LNCAP (cell line): ENCODE measurements at regions not wholly inside any gene's neighbourhood (a gene's known extent, or its start where the extent isn't known, plus 50 kb on each side); places are given as distances from the start of the nearest gene placed in this dataset.

Experiments
- TF ChIP-seq, protein P1 (sequence below): fragments of 450-650 bp; IDR thresholded peaks from 2 replicates; pipeline ENCODE4 v1.5.1; 2017; ENCODE audit warnings: mild to moderate bottlenecking

DNA sequence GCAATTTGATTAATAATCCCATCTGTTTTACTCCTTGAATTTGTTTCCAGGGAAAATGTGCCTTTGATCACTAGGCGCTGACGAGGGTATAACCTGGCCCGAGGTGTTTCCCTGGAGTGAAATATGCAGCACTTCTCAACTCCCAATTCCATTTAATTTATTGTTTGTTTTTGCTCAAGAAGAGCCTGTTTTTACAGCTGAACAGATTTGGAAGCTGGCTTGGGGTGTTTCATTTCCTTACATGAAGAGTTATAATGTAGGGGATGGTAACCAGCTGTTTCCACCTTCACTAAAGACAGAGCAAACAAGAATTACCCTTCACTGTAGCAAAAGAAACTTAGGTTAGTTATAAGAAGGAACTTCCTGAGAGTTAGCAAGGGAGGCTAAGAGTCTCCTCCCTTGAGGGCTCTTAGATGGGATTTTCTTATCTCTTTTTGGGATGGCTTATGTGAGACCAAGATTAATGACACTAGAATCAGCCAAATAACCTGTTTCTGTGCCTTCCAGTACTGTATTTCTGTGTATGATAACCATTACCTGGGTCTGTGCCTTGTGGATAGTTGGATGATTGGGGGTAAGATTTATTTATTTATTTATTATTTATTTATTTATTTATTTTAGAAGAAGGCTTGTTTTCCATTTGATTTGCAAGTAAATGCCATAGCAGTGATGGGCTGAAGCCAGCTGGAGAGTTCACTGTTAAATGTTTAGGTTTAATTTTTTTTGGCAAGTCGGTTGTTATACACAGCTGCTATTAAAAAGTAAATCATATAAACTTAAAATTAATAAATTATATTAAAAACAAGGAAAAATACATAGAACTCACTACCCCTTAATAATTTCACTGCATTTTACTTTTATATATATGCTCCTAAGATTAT lies 162.2 kb upstream of the BMP2 start:
- TF ChIP-seq, protein P1, sequence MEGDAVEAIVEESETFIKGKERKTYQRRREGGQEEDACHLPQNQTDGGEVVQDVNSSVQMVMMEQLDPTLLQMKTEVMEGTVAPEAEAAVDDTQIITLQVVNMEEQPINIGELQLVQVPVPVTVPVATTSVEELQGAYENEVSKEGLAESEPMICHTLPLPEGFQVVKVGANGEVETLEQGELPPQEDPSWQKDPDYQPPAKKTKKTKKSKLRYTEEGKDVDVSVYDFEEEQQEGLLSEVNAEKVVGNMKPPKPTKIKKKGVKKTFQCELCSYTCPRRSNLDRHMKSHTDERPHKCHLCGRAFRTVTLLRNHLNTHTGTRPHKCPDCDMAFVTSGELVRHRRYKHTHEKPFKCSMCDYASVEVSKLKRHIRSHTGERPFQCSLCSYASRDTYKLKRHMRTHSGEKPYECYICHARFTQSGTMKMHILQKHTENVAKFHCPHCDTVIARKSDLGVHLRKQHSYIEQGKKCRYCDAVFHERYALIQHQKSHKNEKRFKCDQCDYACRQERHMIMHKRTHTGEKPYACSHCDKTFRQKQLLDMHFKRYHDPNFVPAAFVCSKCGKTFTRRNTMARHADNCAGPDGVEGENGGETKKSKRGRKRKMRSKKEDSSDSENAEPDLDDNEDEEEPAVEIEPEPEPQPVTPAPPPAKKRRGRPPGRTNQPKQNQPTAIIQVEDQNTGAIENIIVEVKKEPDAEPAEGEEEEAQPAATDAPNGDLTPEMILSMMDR = no peak

DNA sequence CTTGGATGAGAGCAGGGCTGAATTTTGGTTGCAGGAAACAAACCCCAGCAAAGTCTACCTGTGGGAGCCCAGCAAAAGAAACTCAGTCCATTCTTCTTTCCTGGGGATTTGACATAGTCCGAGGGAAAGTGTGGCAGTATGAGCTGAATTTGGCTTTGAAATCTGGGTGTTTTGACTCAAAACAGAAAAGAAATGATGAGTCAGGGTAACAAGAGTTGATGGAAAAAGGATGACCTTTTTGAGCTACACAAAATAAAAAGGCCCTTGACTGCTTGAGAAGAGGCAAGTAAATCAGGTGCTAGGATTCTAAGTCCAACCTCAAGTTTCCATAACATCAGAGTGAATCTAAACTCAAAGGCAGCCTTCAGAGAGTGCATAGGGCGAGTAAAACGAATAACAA lies 163.3 kb upstream of the BMP2 start:
- TF ChIP-seq, protein P1 = no peak

DNA sequence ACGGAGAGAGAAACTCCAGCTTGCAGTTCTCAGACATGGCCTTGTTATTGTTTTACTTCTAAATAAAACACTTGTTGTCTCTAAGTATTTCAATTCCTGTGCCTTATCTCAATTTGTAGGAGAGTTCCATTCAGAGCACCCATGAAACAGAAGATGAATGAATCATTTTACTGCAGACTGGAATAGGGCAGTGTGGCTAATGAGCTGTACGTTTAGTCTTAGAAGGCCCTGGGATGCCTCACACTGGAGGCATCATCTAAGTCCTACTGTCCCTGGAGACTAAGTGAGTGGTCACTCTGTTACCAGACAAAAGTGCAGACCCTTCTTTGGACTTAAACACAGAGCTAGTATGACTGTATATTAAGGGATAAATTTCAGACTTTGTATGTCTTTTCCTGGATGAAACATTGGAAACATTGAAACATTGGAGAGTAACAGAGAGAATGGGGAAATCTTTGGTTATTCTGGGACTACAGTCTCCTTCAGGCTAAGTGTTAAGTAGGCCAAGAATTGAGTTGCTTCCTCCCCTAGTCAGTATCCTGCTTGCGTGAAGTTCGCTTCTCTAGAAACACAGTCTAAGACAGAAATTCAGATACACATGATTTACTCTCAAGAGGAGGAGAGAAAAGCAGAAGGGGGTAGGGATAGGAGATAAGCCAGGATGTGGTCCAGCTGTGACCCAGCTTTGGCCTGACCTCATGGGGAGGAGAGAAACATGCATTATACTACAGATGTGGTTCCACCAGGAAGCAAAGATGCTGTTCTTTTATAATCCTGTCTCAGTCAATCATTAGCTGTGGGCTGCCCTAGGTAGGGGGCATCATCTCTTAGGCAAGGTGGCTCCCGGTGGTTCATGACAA lies 167.4 kb upstream of the BMP2 start:
- TF ChIP-seq, protein P1 = no peak

DNA sequence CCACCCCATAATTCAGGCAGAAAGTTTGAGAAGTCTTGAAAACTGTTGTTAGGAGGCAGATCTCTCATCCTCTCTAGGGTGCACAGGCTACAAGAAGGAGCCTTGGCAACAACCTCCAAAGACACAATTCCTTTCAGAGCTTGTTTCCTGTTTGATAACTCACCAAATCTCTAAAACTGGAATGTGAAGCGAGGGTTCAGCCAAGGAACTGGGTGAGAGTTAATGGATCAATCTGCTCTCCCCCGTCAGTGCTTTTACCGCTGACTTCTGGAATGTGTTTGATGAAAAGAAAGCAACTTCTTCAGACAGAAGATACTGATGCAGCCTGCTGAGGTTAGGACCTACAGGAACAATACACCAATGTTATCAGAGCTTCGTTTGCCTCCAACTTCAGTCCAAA lies 171.8 kb upstream of the BMP2 start:
- TF ChIP-seq, protein P1 = no peak

DNA sequence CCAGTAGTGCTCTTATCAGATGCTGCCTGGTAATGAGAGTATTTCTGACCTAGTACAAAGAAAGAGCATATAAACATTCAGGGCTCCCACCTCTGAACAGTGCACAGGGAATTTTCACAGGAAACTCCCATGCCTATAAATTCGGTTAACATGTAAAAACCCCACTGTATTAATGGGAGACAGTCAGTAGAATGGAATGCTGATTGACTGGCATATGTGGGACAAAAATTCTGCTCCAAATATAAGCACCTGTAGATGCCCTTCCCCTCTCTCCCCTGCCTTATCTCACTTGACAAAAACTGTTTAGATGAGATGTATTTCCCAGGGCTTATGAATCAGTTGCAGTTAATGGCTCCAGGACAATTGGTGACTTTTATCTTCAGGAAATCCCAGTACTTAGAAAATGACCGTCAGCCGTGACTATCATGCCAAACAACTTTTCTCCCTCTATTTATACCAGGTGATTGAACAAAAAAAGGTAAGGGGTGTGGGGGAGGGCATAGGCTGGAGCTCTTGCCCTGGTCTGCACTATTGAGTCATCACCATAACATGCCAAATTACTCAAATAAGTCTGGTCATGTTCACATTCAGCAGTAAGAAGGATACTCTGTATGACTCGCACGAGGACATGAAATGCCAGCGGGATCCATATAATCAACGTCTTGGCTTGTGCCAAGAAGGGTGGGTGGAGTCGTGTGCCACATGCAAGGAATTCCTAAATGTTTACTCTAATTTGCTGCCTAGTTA lies 176.4 kb upstream of the BMP2 start:
- TF ChIP-seq, protein P1 = no peak

DNA sequence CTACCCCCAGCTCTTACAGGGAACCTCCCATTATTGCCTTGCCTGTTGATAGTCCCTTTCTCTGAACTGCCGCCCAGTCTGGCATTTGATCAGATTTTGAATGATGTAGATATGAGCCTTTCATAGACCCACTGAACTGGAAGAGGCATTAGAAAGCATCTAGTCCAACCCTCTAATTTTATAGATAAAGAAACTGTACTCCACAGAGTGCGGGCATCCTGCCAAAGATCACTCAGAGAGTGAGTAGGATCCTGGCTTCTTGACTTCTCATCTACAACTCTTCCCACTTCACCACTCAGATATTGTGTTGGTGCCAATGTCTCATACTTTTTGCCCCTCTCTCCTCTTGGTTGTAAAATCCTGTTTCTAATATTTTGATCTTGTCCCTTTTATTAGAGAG lies 179.2 kb upstream of the BMP2 start:
- TF ChIP-seq, protein P1 = no peak

DNA sequence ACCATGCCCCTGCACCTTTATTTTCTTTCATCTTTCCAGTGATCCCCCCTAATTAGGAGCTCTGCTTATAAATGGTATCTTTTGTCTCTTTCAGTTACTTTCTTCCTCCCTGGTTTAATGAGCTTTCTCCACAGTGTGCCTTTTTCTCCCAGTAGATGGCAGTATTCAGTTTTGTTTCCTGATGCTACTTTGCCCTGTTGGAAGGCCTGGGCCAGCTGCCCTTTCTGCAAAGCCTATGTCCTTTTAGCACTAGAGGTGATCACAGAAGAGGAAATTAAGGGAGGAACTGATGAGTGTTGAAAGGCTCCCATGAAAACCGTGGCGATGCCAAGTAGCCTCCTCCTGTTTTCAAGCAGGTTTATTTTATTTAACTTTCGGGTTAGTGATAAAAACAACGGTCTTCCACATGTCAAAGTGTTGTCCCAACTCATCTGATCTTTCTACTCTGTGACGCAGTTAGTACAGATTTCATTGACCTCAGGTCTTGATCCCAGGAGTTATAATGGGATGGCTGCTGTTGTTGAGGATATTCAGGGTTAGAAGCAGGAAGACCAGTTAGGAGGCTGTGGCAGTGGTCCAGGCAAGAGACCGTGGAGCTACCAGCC lies 184.2 kb upstream of the BMP2 start:
- TF ChIP-seq, protein P1 = peak; percentile 83
